ENCODE measurements at regions not wholly inside any gene's neighbourhood (a gene's known extent, or its start where the extent isn't known, plus 50 kb on each side); places are given as distances from the start of the nearest gene placed in this dataset.

- Histone ChIP-seq H3K18ac (ENCODE audit: low read length) (no peak overlapping the region), H3K27me3 (ENCODE audit: control insufficient read depth in 3 of 3, insufficient read depth in 3 of 3, low read depth in 1 of 3, low read length in 3 of 3) (no peaks in the 10 kb centered on the region), H3K23ac (ENCODE audit: low read depth, low read length, poor library complexity) (no peak overlapping the region), H3K4me3 (ENCODE audit: low read length in 2 of 2) (no peak overlapping the region), H3K9me3 (replicated peaks in 1 of 2; ENCODE audit: control insufficient read depth in 2 of 2, insufficient read depth in 1 of 2, low read depth in 1 of 2, low read length in 2 of 2) (no peaks in the 10 kb centered on the region), H3K4ac (ENCODE audit: low read length) (no peak overlapping the region), H2BK12ac (ENCODE audit: low read length) (no peak overlapping the region), H3K36me3 (replicated peaks in 1 of 2; ENCODE audit: control insufficient read depth in 2 of 2, insufficient read depth in 2 of 2, low read length in 2 of 2) (no peaks in the 10 kb centered on the region), H3K4me1 (ENCODE audit: control insufficient read depth in 2 of 2, insufficient read depth in 1 of 2, low read depth in 1 of 2, low read length in 2 of 2) (no peaks in the 10 kb centered on the region), H3K79me1 (ENCODE audit: low read depth, low read length) (no peaks in the 10 kb centered on the region), H3K9ac (ENCODE audit: low read depth, low read length, poor library complexity) (no peak overlapping the region), H2AK5ac (ENCODE audit: low read depth, low read length) (no peak overlapping the region), H2BK5ac (ENCODE audit: low read length) (no peak overlapping the region), H2BK15ac (ENCODE audit: low read length) (no peak overlapping the region), H2BK120ac (ENCODE audit: low read depth, low read length) (no peak overlapping the region), H3K14ac (ENCODE audit: low read length) (no peak overlapping the region), H4K8ac (ENCODE audit: low read depth, low read length) (no peak overlapping the region), H4K91ac (ENCODE audit: low read depth, low read length, poor library complexity) (no peak overlapping the region), H3K4me2 (ENCODE audit: insufficient read depth, low read length, poor library complexity, severe bottlenecking) (no peak overlapping the region), H3K27ac (replicated peaks; ENCODE audit: low read length) (no peak overlapping the region), H2AFZ (ENCODE audit: low read length) (no peak overlapping the region)
- 100% methylated on average over 1 of the region's 2 CpGs; no CpG with 5 or more reads in 1 of the 2 donors for WGBS, 2 donors (ENCODE audit: extremely low coverage in 2 of 2, insufficient read length in 2 of 2, insufficient replicate concordance in 1 of 2)
- DNase-seq (ENCODE audit: low spot score), result no peak
Measured at GRCh38 chr18:34540897-34541296, 169.2 kb upstream of the DTNA start.

GRCh38 chr18:34542625-34543024 is 167.5 kb upstream of the DTNA start:
- no peak overlapping the region for H2BK15ac ChIP-seq (ENCODE audit: low read length)
- no peak overlapping the region for H2AFZ ChIP-seq (ENCODE audit: low read length)
- H3K9ac ChIP-seq (ENCODE audit: low read depth, low read length, poor library complexity), result no peak overlapping the region
- H3K27me3 ChIP-seq (ENCODE audit: control insufficient read depth in 3 of 3, insufficient read depth in 3 of 3, low read depth in 1 of 3, low read length in 3 of 3), result no peaks in the 10 kb centered on the region
- no peak overlapping the region for H2BK5ac ChIP-seq (ENCODE audit: low read length)
- no peak overlapping the region for H3K14ac ChIP-seq (ENCODE audit: low read length)
- H2BK12ac ChIP-seq (ENCODE audit: low read length), result no peak overlapping the region
- no peak overlapping the region for H2AK5ac ChIP-seq (ENCODE audit: low read depth, low read length)
- no peak overlapping the region for H4K91ac ChIP-seq (ENCODE audit: low read depth, low read length, poor library complexity)
- H3K79me1 ChIP-seq (ENCODE audit: low read depth, low read length), result no peaks in the 10 kb centered on the region
- no peak overlapping the region for H2BK120ac ChIP-seq (ENCODE audit: low read depth, low read length)
- no peak for DNase-seq (ENCODE audit: low spot score)
- no peak overlapping the region for H3K4me3 ChIP-seq (ENCODE audit: low read length in 2 of 2)
- no peak overlapping the region for H3K27ac ChIP-seq (replicated peaks; ENCODE audit: low read length)
- H3K4me2 ChIP-seq (ENCODE audit: insufficient read depth, low read length, poor library complexity, severe bottlenecking), result no peak overlapping the region
- H3K36me3 ChIP-seq (replicated peaks in 1 of 2; ENCODE audit: control insufficient read depth in 2 of 2, insufficient read depth in 2 of 2, low read length in 2 of 2), result no peaks in the 10 kb centered on the region
- no peaks in the 10 kb centered on the region for H3K4me1 ChIP-seq (ENCODE audit: control insufficient read depth in 2 of 2, insufficient read depth in 1 of 2, low read depth in 1 of 2, low read length in 2 of 2)
- H3K23ac ChIP-seq (ENCODE audit: low read depth, low read length, poor library complexity), result no peak overlapping the region
- no peak overlapping the region for H4K8ac ChIP-seq (ENCODE audit: low read depth, low read length)
- no peak overlapping the region for H3K18ac ChIP-seq (ENCODE audit: low read length)
- no peaks in the 10 kb centered on the region for H3K9me3 ChIP-seq (replicated peaks in 1 of 2; ENCODE audit: control insufficient read depth in 2 of 2, insufficient read depth in 1 of 2, low read depth in 1 of 2, low read length in 2 of 2)
- no peak overlapping the region for H3K4ac ChIP-seq (ENCODE audit: low read length)

- H2BK120ac ChIP-seq (ENCODE audit: low read depth, low read length), result no peak overlapping the region
- no peak overlapping the region for H2AFZ ChIP-seq (ENCODE audit: low read length)
- no peaks in the 10 kb centered on the region for H3K9me3 ChIP-seq (replicated peaks in 1 of 2; ENCODE audit: control insufficient read depth in 2 of 2, insufficient read depth in 1 of 2, low read depth in 1 of 2, low read length in 2 of 2)
- H3K36me3 ChIP-seq (replicated peaks in 1 of 2; ENCODE audit: control insufficient read depth in 2 of 2, insufficient read depth in 2 of 2, low read length in 2 of 2), result no peaks in the 10 kb centered on the region
- H3K4ac ChIP-seq (ENCODE audit: low read length), result no peak overlapping the region
- H3K79me1 ChIP-seq (ENCODE audit: low read depth, low read length), result no peaks in the 10 kb centered on the region
- no peak overlapping the region for H4K91ac ChIP-seq (ENCODE audit: low read depth, low read length, poor library complexity)
- H3K23ac ChIP-seq (ENCODE audit: low read depth, low read length, poor library complexity), result no peak overlapping the region
- H3K18ac ChIP-seq (ENCODE audit: low read length), result no peak overlapping the region
- no peak overlapping the region for H4K8ac ChIP-seq (ENCODE audit: low read depth, low read length)
- no peak overlapping the region for H2BK15ac ChIP-seq (ENCODE audit: low read length)
- H3K9ac ChIP-seq (ENCODE audit: low read depth, low read length, poor library complexity), result no peak overlapping the region
- WGBS, 2 donors (ENCODE audit: extremely low coverage in 2 of 2, insufficient read length in 2 of 2, insufficient replicate concordance in 1 of 2), result no CpG with 5 or more reads among the region's 1 CpG
- no peak overlapping the region for H2BK12ac ChIP-seq (ENCODE audit: low read length)
- H3K27me3 ChIP-seq (ENCODE audit: control insufficient read depth in 3 of 3, insufficient read depth in 3 of 3, low read depth in 1 of 3, low read length in 3 of 3), result no peaks in the 10 kb centered on the region
- H3K27ac ChIP-seq (replicated peaks; ENCODE audit: low read length), result no peak overlapping the region
- H2BK5ac ChIP-seq (ENCODE audit: low read length), result no peak overlapping the region
- H2AK5ac ChIP-seq (ENCODE audit: low read depth, low read length), result no peak overlapping the region
- no peak overlapping the region for H3K4me3 ChIP-seq (ENCODE audit: low read length in 2 of 2)
- no peak for DNase-seq (ENCODE audit: low spot score)
- no peak overlapping the region for H3K14ac ChIP-seq (ENCODE audit: low read length)
- H3K4me2 ChIP-seq (ENCODE audit: insufficient read depth, low read length, poor library complexity, severe bottlenecking), result no peak overlapping the region
- no peaks in the 10 kb centered on the region for H3K4me1 ChIP-seq (ENCODE audit: control insufficient read depth in 2 of 2, insufficient read depth in 1 of 2, low read depth in 1 of 2, low read length in 2 of 2)
Measured at GRCh38 chr18:34543356-34543755, 166.7 kb upstream of the DTNA start.

- Histone ChIP-seq H3K23ac (ENCODE audit: low read depth, low read length, poor library complexity) (no peak overlapping the region), H2BK5ac (ENCODE audit: low read length) (no peak overlapping the region), H3K18ac (ENCODE audit: low read length) (no peak overlapping the region), H3K36me3 (replicated peaks in 1 of 2; ENCODE audit: control insufficient read depth in 2 of 2, insufficient read depth in 2 of 2, low read length in 2 of 2) (no peaks in the 10 kb centered on the region), H3K4me1 (ENCODE audit: control insufficient read depth in 2 of 2, insufficient read depth in 1 of 2, low read depth in 1 of 2, low read length in 2 of 2) (no peaks in the 10 kb centered on the region), H3K14ac (ENCODE audit: low read length) (no peak overlapping the region), H3K27me3 (ENCODE audit: control insufficient read depth in 3 of 3, insufficient read depth in 3 of 3, low read depth in 1 of 3, low read length in 3 of 3) (no peaks in the 10 kb centered on the region), H2BK15ac (ENCODE audit: low read length) (no peak overlapping the region), H3K4me2 (ENCODE audit: insufficient read depth, low read length, poor library complexity, severe bottlenecking) (no peak overlapping the region), H3K27ac (replicated peaks; ENCODE audit: low read length) (no peak overlapping the region), H4K8ac (ENCODE audit: low read depth, low read length) (no peak overlapping the region), H3K9me3 (replicated peaks in 1 of 2; ENCODE audit: control insufficient read depth in 2 of 2, insufficient read depth in 1 of 2, low read depth in 1 of 2, low read length in 2 of 2) (no peaks in the 10 kb centered on the region), H3K4ac (ENCODE audit: low read length) (no peak overlapping the region), H3K79me1 (ENCODE audit: low read depth, low read length) (no peaks in the 10 kb centered on the region), H3K9ac (ENCODE audit: low read depth, low read length, poor library complexity) (no peak overlapping the region), H3K4me3 (ENCODE audit: low read length in 2 of 2) (no peak overlapping the region), H2AK5ac (ENCODE audit: low read depth, low read length) (no peak overlapping the region), H4K91ac (ENCODE audit: low read depth, low read length, poor library complexity) (no peak overlapping the region), H2AFZ (ENCODE audit: low read length) (no peak overlapping the region), H2BK12ac (ENCODE audit: low read length) (no peak overlapping the region), H2BK120ac (ENCODE audit: low read depth, low read length) (no peak overlapping the region)
- no peak for DNase-seq (ENCODE audit: low spot score)
- WGBS, 2 donors (ENCODE audit: extremely low coverage in 2 of 2, insufficient read length in 2 of 2, insufficient replicate concordance in 1 of 2), result no CpG with 5 or more reads among the region's 1 CpG
Measured at GRCh38 chr18:34543945-34544344, 166.2 kb upstream of the DTNA start.

Data from neuronal stem cell (in vitro differentiated cells).